MCF 10A (cell line): ENCODE measurements at regions not wholly inside any gene's neighbourhood (a gene's known extent, or its start where the extent isn't known, plus 50 kb on each side); places are given as distances from the start of the nearest gene placed in this dataset.

Experiments
- BruUV-seq: library from RNA; stranded (reverse); fragments of 400-500 nt; replicated peaks from 2 replicates; lab custom pipeline; 2021; lab: Mats Ljungman, UMichigan
- CTCF ChIA-PET: fragments of 300-600 bp; sonication (Branson Sonifier 250); formaldehyde crosslinking; extraction: SDS; loops from one replicate; lab custom pipeline; 2021; ENCODE audit warnings: antibody characterized with exemption, inconsistent platforms; lab: Yijun Ruan, JAX
- POLR2A ChIA-PET: fragments of 300-600, 350-650 bp; sonication (Branson Sonifier 250); formaldehyde crosslinking; extraction: SDS; loops from one replicate; lab custom pipeline; 2020; ENCODE audit warnings: antibody characterized with exemption, inconsistent platforms; lab: Yijun Ruan, JAX
- DNase-seq: peaks from one replicate; pipeline ENCODE4 v3.0.0-alpha.2; 2018; ENCODE audit not compliant: unreplicated experiment
- H3K27ac Mint-ChIP-seq: one replicate; pipeline ENCODE4 v1.8.0; 2022; ENCODE audit warnings: mild to moderate bottlenecking, low read depth, mixed read lengths; ENCODE audit not compliant: unreplicated experiment
- H3K27me3 Mint-ChIP-seq: one replicate; pipeline ENCODE4 v1.8.0; 2022; ENCODE audit warnings: mixed read lengths; ENCODE audit not compliant: insufficient read depth, unreplicated experiment
- H3K36me3 Mint-ChIP-seq: one replicate; pipeline ENCODE4 v1.8.0; 2022; ENCODE audit warnings: mild to moderate bottlenecking, moderate library complexity, mixed read lengths; ENCODE audit not compliant: insufficient read depth, unreplicated experiment
- H3K4me1 Mint-ChIP-seq: one replicate; pipeline ENCODE4 v1.8.0; 2022; ENCODE audit warnings: mixed read lengths; ENCODE audit not compliant: insufficient read depth, unreplicated experiment
- H3K4me3 Mint-ChIP-seq: one replicate; pipeline ENCODE4 v1.8.0; 2022; ENCODE audit warnings: mild to moderate bottlenecking, moderate library complexity, mixed read lengths; ENCODE audit not compliant: unreplicated experiment
- H3K9me3 Mint-ChIP-seq: one replicate; pipeline ENCODE4 v1.8.0; 2022; ENCODE audit warnings: mixed read lengths; ENCODE audit not compliant: unreplicated experiment
- intact Hi-C: fragments of 100-400 bp; cut with micrococcal nuclease; formaldehyde crosslinking; loops from 2 replicates; pipeline ENCODE4 v1.14.1; 2022
- TF ChIP-seq, protein P1 (sequence below): fragments of 200-600 bp; IDR thresholded peaks from one replicate; pipeline ENCODE4 v1.8.0; 2022; ENCODE audit warnings: antibody characterized with exemption, mild to moderate bottlenecking; ENCODE audit not compliant: unreplicated experiment

- CTCF ChIA-PET = no interaction called here
- TF ChIP-seq, protein P1, sequence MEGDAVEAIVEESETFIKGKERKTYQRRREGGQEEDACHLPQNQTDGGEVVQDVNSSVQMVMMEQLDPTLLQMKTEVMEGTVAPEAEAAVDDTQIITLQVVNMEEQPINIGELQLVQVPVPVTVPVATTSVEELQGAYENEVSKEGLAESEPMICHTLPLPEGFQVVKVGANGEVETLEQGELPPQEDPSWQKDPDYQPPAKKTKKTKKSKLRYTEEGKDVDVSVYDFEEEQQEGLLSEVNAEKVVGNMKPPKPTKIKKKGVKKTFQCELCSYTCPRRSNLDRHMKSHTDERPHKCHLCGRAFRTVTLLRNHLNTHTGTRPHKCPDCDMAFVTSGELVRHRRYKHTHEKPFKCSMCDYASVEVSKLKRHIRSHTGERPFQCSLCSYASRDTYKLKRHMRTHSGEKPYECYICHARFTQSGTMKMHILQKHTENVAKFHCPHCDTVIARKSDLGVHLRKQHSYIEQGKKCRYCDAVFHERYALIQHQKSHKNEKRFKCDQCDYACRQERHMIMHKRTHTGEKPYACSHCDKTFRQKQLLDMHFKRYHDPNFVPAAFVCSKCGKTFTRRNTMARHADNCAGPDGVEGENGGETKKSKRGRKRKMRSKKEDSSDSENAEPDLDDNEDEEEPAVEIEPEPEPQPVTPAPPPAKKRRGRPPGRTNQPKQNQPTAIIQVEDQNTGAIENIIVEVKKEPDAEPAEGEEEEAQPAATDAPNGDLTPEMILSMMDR = no peak
- no peak overlapping the region for H3K4me3 Mint-ChIP-seq
- no peaks in the 10 kb centered on the region for H3K4me1 Mint-ChIP-seq
- POLR2A ChIA-PET = no interaction called here
- no peaks in the 10 kb centered on the region for H3K9me3 Mint-ChIP-seq
- intact Hi-C loops = no loop called here
- H3K27me3 Mint-ChIP-seq = no peaks in the 10 kb centered on the region
- BruUV-seq = no TSS peak
- H3K27ac Mint-ChIP-seq = no peak overlapping the region
- no peak for DNase-seq
- no peaks in the 10 kb centered on the region for H3K36me3 Mint-ChIP-seq
Observed at GRCh38 chr14:45377166-45377565, 124.2 kb upstream of the MIS18BP1 start.

DNA sequence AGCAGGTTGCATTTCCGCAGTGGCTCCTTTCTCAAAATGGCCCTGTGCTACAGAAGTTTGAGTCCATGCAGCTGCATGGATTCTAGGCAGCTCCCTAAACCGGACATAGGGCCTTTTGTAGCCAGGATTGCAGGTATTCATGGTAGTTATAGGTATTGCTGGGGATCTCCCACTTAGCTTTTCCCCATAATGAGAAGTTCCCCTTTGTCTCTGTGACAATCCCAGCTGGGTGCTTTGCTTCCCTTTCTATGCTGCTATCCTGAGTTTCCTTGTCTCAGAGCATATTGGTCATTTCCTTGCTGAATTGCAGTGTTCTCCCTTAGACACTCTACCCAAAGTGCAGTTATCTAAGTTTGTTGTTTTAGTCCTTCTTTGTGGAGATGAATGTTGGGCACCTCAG is 120.9 kb upstream of the MIS18BP1 start:
- Mint-ChIP-seq H3K4me3 (no peak overlapping the region), H3K36me3 (no peaks in the 10 kb centered on the region), H3K4me1 (no peaks in the 10 kb centered on the region), H3K27me3 (no peaks in the 10 kb centered on the region), H3K9me3 (no peaks in the 10 kb centered on the region), H3K27ac (no peak overlapping the region)
- no TSS peak for BruUV-seq
- intact Hi-C loops = no loop called here
- ChIA-PET POLR2A (no interaction called here), CTCF (no interaction called here)
- no peak for DNase-seq
- TF ChIP-seq, protein P1 = no peak

DNA sequence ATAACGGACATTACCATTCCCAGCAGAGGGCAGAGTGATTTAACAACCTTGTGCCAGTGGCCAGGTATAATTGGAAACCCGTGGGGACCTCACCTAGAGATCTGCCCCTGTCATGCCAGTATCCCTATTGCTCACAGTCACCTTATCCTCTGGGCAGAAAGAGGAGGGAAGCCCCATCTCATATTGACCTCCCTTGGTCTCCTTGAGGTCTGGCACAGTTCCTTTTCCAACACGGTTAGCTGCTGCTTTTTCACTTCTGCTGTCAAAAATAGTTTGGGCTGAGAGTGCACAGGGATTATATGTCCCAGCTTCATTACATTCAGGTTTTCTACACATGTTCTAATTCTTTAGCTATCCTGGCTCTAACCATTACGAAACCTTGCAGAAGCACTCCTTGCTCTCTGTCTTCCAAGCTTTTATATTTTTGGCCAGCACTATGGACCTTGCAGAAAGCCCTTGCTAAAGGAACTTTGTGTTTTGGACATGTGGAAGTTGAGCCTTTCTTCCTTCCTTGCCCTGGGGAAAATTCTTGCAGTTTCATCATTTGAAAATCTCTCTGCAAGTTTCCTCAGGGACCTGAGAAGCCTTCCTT is 111.7 kb upstream of the MIS18BP1 start:
- DNase-seq = no peak
- no peaks in the 10 kb centered on the region for H3K27me3 Mint-ChIP-seq
- H3K4me1 Mint-ChIP-seq = peaks cover 15% of the 10 kb centered on the region
- no peak overlapping the region for H3K4me3 Mint-ChIP-seq
- TF ChIP-seq, protein P1 = no peak
- no peaks in the 10 kb centered on the region for H3K9me3 Mint-ChIP-seq
- no TSS peak for BruUV-seq
- ChIA-PET POLR2A (no interaction called here), CTCF (interaction anchor here (0.6 kb wide), 1 partner anchor 120 kb away, joined by 3 read pairs; no protein-coding TSS in a partner anchor)
- no peaks in the 10 kb centered on the region for H3K36me3 Mint-ChIP-seq
- intact Hi-C loops = no loop called here
- no peak overlapping the region for H3K27ac Mint-ChIP-seq

GRCh38 chr14:45362505-45362904 is 109.5 kb upstream of the MIS18BP1 start:
- Mint-ChIP-seq H3K4me1 (peaks cover 16% of the 10 kb centered on the region), H3K36me3 (no peaks in the 10 kb centered on the region), H3K27ac (no peak overlapping the region), H3K9me3 (no peaks in the 10 kb centered on the region), H3K27me3 (no peaks in the 10 kb centered on the region), H3K4me3 (no peak overlapping the region)
- no TSS peak for BruUV-seq
- ChIA-PET POLR2A (interaction anchor here (0.6 kb wide), 1 partner anchor 675 kb away, joined by 3 read pairs; no protein-coding TSS in a partner anchor), CTCF (interaction anchor here (0.7 kb wide), 1 partner anchor 58 kb away, joined by 3 read pairs; no protein-coding TSS in a partner anchor)
- intact Hi-C loops = no loop called here
- no peak for DNase-seq
- TF ChIP-seq, protein P1 = no peak
